Sigmoid colon (tissue), 4 donors: ENCODE measurements at regions not wholly inside any gene's neighbourhood (a gene's known extent, or its start where the extent isn't known, plus 50 kb on each side); places are given as distances from the start of the nearest gene placed in this dataset.

Source experiments
- CTCF ChIP-seq, 4 experiments: fragments of 450-650 bp in 3 of 4; fragments of 200-600 bp in 1 of 4; IDR thresholded peaks; one replicate each; pipeline ENCODE4 v1.5.1; 2016 to 2019; ENCODE audit warnings: antibody characterized with exemption in 4 of 4, mild to moderate bottlenecking in 3 of 4, moderate library complexity in 2 of 4
- EP300 ChIP-seq, 4 donors: sonication (generic); formaldehyde crosslinking; IDR thresholded peaks; one replicate each; pipeline ENCODE4 v1.6.1; 2017; ENCODE audit warnings: antibody characterized with exemption in 4 of 4
- POLR2A ChIP-seq, 2 donors: fragments of 450-650 bp; IDR thresholded peaks; one replicate each; pipeline ENCODE4 v1.6.1; 2016; ENCODE audit warnings: antibody characterized with exemption in 2 of 2, mild to moderate bottlenecking in 2 of 2, moderate library complexity in 2 of 2
- POLR2AphosphoS5 ChIP-seq, 4 donors: sonication (generic); formaldehyde crosslinking; IDR thresholded peaks; one replicate each; pipeline ENCODE4 v1.6.1; 2017; ENCODE audit warnings: antibody characterized with exemption in 4 of 4

GRCh38 chr1:201712387-201713085 lies 116.4 kb upstream of the IPO9 start:
- TF ChIP-seq POLR2A (IDR thresholded peaks at IDR 0.05) (peak in 1 of 2 donors; percentile 13), CTCF (IDR thresholded peaks at IDR 0.05) (no peak), EP300 (IDR thresholded peaks at IDR 0.05) (no peak), POLR2AphosphoS5 (IDR thresholded peaks at IDR 0.05) (no peak)
